ENCODE measurements at regions not wholly inside any gene's neighbourhood (a gene's known extent, or its start where the extent isn't known, plus 50 kb on each side); places are given as distances from the start of the nearest gene placed in this dataset.

DNA sequence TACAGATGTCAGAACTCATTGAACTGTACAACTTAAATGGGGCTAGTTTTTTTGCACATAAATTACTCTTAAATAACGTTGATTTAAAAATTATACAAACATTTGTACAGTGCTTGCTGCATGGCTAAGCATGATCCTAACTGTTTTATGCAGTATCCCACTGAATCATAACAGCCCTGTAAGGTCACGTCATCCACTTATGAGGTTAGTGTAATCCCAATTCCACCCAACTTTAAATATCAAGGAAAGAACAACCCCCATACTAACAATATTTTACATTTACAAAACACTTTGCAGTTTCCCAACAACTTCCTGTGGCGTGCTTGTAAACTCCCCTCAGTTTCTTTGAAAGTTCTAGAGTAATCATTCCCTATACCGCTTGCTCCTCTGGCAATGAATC is 190.1 kb upstream of the SALL1 start:
- Histone ChIP-seq H3K9me3 (peaks cover 0 to 12% (median 0%) of the 10 kb centered on the region in 8 donors), H3K27ac (no peak overlapping the region), H3K36me3 (no peaks in the 10 kb centered on the region), H3K4me3 (no peak overlapping the region), H3K4me1 (no peaks in the 10 kb centered on the region), H3K27me3 (replicated peaks in 1 of 7) (no peaks in the 10 kb centered on the region)
- intact Hi-C loops (cut with DNase I; ENCODE audit: low total_unique reads), result no loop called here
- no peak for DNase-seq
- no peak for TF ChIP-seq POLR2AphosphoS5 (IDR thresholded peaks at IDR 0.05)
- no peak for TF ChIP-seq POLR2A (IDR thresholded peaks at IDR 0.05)
- TF ChIP-seq, protein P1, sequence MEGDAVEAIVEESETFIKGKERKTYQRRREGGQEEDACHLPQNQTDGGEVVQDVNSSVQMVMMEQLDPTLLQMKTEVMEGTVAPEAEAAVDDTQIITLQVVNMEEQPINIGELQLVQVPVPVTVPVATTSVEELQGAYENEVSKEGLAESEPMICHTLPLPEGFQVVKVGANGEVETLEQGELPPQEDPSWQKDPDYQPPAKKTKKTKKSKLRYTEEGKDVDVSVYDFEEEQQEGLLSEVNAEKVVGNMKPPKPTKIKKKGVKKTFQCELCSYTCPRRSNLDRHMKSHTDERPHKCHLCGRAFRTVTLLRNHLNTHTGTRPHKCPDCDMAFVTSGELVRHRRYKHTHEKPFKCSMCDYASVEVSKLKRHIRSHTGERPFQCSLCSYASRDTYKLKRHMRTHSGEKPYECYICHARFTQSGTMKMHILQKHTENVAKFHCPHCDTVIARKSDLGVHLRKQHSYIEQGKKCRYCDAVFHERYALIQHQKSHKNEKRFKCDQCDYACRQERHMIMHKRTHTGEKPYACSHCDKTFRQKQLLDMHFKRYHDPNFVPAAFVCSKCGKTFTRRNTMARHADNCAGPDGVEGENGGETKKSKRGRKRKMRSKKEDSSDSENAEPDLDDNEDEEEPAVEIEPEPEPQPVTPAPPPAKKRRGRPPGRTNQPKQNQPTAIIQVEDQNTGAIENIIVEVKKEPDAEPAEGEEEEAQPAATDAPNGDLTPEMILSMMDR (IDR thresholded peaks at IDR 0.05 in 8 of 11, conservative IDR thresholded peaks at IDR 0.05 in 3 of 11), result no peak
- 41 to 52% (median 47%) methylated on average over 3 to 4 of the region's 4 CpGs for WGBS, 5 donors

DNA sequence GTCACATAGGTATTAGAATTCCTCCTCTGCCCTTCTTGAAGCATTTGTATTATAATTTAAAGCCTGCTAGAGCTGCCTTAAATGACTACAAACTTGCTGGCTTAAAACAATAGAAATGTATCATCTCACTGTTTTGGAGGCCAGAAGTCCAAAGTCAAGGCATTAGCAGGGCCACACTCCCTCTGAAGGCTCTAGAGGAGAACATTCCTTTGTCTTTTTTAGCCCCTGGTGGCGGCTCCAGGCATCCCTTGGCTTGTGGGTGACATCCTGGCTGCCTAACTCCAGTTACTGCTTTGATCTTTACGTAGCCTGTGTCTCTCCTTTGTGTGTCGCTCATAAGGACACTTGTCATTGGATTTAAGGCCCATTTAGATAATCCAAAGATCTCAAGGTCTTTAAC is 186.6 kb upstream of the SALL1 start:
- DNase-seq, result no peak
- intact Hi-C loops (cut with DNase I; ENCODE audit: low total_unique reads), result no loop called here
- H3K9me3 ChIP-seq, result peaks cover 0 to 17% (median 2%) of the 10 kb centered on the region in 8 donors
- H3K4me1 ChIP-seq, result no peaks in the 10 kb centered on the region
- TF ChIP-seq POLR2A (IDR thresholded peaks at IDR 0.05), result no peak
- TF ChIP-seq, protein P1 (IDR thresholded peaks at IDR 0.05 in 8 of 11, conservative IDR thresholded peaks at IDR 0.05 in 3 of 11), result no peak
- no peak for TF ChIP-seq POLR2AphosphoS5 (IDR thresholded peaks at IDR 0.05)
- no peaks in the 10 kb centered on the region for H3K36me3 ChIP-seq
- no peak overlapping the region for H3K27ac ChIP-seq
- WGBS, 5 donors, result 65 to 79% (median 67%) methylated on average over 3 of the region's 3 CpGs
- H3K4me3 ChIP-seq, result no peak overlapping the region
- no peaks in the 10 kb centered on the region for H3K27me3 ChIP-seq (replicated peaks in 1 of 7)

DNA sequence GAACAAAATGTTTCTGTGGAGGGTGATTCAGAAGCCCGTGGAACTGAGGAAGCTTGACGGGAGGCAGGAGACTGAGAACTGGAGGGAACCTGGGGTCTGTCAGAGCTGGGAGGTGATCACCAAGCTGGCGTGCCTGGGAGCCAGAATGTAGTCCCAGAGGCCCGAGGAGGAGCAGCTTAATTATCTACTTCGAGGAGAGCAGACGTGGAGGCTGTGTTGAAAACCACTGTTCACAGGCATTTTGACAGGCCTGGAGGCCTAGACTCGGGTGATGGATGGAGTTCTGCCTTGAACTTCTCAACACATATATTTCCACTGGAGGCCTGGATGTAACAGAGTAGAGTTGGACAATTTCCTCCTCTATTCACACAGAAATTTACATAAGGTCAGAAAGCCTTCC is 177.7 kb upstream of the SALL1 start:
- Histone ChIP-seq H3K27me3 (replicated peaks in 1 of 7) (peaks cover 0 to 6% (median 0%) of the 10 kb centered on the region in 7 donors), H3K4me1 (no peaks in the 10 kb centered on the region), H3K27ac (no peak overlapping the region), H3K36me3 (no peaks in the 10 kb centered on the region), H3K4me3 (no peak overlapping the region), H3K9me3 (peaks cover 0 to 24% (median 0%) of the 10 kb centered on the region in 8 donors)
- intact Hi-C loops (cut with DNase I; ENCODE audit: low total_unique reads), result no loop called here
- WGBS, 5 donors, result 49 to 69% (median 62%) methylated on average over 7 of the region's 7 CpGs
- no peak for TF ChIP-seq POLR2A (IDR thresholded peaks at IDR 0.05)
- TF ChIP-seq POLR2AphosphoS5 (IDR thresholded peaks at IDR 0.05), result no peak
- TF ChIP-seq, protein P1 (IDR thresholded peaks at IDR 0.05 in 8 of 11, conservative IDR thresholded peaks at IDR 0.05 in 3 of 11), result no peak
- DNase-seq, result no peak

DNA sequence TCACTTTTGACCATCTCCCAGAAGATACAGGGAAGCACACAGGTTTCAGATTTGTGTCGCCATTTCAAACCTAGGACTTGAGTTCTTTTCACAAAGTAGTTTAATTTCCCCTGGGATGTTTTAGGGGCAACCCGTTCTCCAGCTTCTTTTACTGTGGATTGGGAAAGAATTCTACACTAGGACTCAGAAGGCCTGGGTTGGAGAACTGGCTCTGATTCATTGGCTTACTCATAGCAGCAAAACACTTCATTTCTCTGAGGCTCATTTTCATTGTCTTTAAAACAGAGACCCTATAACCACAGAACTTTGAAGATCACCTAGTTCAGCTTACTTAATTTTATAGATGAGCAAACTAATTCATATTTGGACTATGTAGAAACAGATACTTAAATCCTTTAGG is 175.9 kb upstream of the SALL1 start:
- H3K27ac ChIP-seq, result no peak overlapping the region

More for the DNA sequence above, 175.9 kb upstream of the SALL1 start:
- peaks cover 0 to 23% (median 0%) of the 10 kb centered on the region in 8 donors for H3K9me3 ChIP-seq
- TF ChIP-seq POLR2AphosphoS5 (IDR thresholded peaks at IDR 0.05), result no peak
- no peak for TF ChIP-seq POLR2A (IDR thresholded peaks at IDR 0.05)
- TF ChIP-seq, protein P1 (IDR thresholded peaks at IDR 0.05 in 8 of 11, conservative IDR thresholded peaks at IDR 0.05 in 3 of 11), result no peak
- 57 to 76% (median 74%) methylated on average over 2 of the region's 2 CpGs for WGBS, 5 donors
- peaks cover 0 to 6% (median 0%) of the 10 kb centered on the region in 7 donors for H3K27me3 ChIP-seq (replicated peaks in 1 of 7)
- H3K4me3 ChIP-seq, result no peak overlapping the region
- H3K36me3 ChIP-seq, result no peaks in the 10 kb centered on the region
- intact Hi-C loops (cut with DNase I; ENCODE audit: low total_unique reads), result no loop called here
- H3K4me1 ChIP-seq, result no peaks in the 10 kb centered on the region
- DNase-seq, result no peak
